ENCODE measurements at regions not wholly inside any gene's neighbourhood (a gene's known extent, or its start where the extent isn't known, plus 50 kb on each side); places are given as distances from the start of the nearest gene placed in this dataset.

DNA sequence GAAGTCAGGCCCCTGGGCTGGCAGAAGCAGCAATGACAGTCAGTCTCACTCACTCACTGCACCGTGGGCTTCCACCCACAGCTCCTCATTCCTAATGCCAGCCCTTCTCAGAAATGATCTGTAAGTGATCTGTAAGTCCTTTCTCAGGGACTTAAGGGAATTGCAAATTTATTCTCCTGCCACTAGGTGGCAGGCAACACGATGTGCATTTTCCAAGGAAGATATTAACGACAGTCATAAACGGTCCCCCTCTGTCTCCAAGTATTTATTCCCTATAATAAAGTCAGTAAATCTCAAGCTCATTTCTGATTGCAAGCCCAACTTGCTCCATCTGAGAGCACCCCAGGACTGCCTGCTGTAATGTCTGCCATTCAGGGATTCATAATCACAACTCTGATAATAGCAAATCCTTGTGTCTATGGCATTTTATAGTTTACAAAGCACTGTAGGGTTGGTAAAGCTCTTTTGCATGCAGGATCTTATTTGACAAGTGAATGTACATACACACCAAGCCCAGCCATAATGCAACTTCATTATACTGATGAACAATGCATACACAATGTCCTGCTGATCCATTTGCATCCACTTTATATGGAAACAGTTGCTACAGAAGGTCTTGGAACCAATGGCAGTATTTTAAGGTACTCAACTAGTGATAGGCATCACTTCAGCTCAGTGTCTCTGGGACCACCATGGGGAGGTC is 380.5 kb upstream of the CAMK1G start:
- TF ChIP-seq POLR2AphosphoS5 (IDR thresholded peaks at IDR 0.05) (no peak), RAD21 (conservative IDR thresholded peaks at IDR 0.05) (peak; percentile 68), EZH2 (IDR thresholded peaks at IDR 0.05; ENCODE audit: borderline replicate concordance, insufficient read depth, low read length, poor library complexity, severe bottlenecking) (no peak), EP300 (conservative IDR thresholded peaks at IDR 0.05; ENCODE audit: poor library complexity, severe bottlenecking) (no peak), TAF1 (IDR thresholded peaks at IDR 0.05; ENCODE audit: low read depth) (no peak)
- TF ChIP-seq, protein P1, sequence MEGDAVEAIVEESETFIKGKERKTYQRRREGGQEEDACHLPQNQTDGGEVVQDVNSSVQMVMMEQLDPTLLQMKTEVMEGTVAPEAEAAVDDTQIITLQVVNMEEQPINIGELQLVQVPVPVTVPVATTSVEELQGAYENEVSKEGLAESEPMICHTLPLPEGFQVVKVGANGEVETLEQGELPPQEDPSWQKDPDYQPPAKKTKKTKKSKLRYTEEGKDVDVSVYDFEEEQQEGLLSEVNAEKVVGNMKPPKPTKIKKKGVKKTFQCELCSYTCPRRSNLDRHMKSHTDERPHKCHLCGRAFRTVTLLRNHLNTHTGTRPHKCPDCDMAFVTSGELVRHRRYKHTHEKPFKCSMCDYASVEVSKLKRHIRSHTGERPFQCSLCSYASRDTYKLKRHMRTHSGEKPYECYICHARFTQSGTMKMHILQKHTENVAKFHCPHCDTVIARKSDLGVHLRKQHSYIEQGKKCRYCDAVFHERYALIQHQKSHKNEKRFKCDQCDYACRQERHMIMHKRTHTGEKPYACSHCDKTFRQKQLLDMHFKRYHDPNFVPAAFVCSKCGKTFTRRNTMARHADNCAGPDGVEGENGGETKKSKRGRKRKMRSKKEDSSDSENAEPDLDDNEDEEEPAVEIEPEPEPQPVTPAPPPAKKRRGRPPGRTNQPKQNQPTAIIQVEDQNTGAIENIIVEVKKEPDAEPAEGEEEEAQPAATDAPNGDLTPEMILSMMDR (IDR thresholded peaks at IDR 0.05; ENCODE audit: poor library complexity, severe bottlenecking) = peak; percentile 83
- TF ChIP-seq, protein P2, sequence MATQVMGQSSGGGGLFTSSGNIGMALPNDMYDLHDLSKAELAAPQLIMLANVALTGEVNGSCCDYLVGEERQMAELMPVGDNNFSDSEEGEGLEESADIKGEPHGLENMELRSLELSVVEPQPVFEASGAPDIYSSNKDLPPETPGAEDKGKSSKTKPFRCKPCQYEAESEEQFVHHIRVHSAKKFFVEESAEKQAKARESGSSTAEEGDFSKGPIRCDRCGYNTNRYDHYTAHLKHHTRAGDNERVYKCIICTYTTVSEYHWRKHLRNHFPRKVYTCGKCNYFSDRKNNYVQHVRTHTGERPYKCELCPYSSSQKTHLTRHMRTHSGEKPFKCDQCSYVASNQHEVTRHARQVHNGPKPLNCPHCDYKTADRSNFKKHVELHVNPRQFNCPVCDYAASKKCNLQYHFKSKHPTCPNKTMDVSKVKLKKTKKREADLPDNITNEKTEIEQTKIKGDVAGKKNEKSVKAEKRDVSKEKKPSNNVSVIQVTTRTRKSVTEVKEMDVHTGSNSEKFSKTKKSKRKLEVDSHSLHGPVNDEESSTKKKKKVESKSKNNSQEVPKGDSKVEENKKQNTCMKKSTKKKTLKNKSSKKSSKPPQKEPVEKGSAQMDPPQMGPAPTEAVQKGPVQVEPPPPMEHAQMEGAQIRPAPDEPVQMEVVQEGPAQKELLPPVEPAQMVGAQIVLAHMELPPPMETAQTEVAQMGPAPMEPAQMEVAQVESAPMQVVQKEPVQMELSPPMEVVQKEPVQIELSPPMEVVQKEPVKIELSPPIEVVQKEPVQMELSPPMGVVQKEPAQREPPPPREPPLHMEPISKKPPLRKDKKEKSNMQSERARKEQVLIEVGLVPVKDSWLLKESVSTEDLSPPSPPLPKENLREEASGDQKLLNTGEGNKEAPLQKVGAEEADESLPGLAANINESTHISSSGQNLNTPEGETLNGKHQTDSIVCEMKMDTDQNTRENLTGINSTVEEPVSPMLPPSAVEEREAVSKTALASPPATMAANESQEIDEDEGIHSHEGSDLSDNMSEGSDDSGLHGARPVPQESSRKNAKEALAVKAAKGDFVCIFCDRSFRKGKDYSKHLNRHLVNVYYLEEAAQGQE (IDR thresholded peaks at IDR 0.05; ENCODE audit: borderline replicate concordance) = no peak
